Heart left ventricle (tissue), 16 donors: ENCODE measurements at regions not wholly inside any gene's neighbourhood (a gene's known extent, or its start where the extent isn't known, plus 50 kb on each side); places are given as distances from the start of the nearest gene placed in this dataset.

Source experiments
- ATAC-seq, 4 donors: fragments of 200-7000 bp; cut with Tn5 transposase; one replicate each; pipeline ENCODE4 v1.9.1; 2020 to 2022; ENCODE audit warnings: moderate library complexity in 4 of 4, mild to moderate bottlenecking in 3 of 4, moderate number of reproducible peaks in 1 of 4
- DNase-seq, 5 donors: peaks; one replicate each; pipeline ENCODE4 v3.0.0-alpha.2; 2020
- H3K27ac ChIP-seq, 12 donors: fragments of 200-600 bp; sonication (generic) in 4 of 12; one replicate each; pipeline versions ENCODE4 v1.5.0 to v1.8.0; 2016 to 2022; ENCODE audit warnings: mild to moderate bottlenecking in 2 of 12
- H3K27me3 ChIP-seq, 9 donors: fragments of 200-600 bp; sonication (generic) in 2 of 9; one replicate each; pipeline versions ENCODE4 v1.5.1 to v1.8.0; 2016 to 2022; ENCODE audit warnings: mild to moderate bottlenecking in 3 of 9
- H3K36me3 ChIP-seq, 9 donors: fragments of 200-600 bp; sonication (generic) in 2 of 9; one replicate each; pipeline versions ENCODE4 v1.5.0 to v1.8.0; 2018 to 2022; ENCODE audit warnings: mild to moderate bottlenecking in 2 of 9
- H3K4me1 ChIP-seq, 12 donors: fragments of 200-600 bp; sonication (generic) in 4 of 12; one replicate each; pipeline versions ENCODE4 v1.5.0 to v1.8.0; 2016 to 2022; ENCODE audit warnings: mild to moderate bottlenecking in 3 of 12
- H3K4me3 ChIP-seq, 12 donors: fragments of 200-600 bp; sonication (generic) in 4 of 12; one replicate each; pipeline versions ENCODE4 v1.5.0 to v1.8.0; 2017 to 2022; ENCODE audit warnings: mild to moderate bottlenecking in 9 of 12, moderate library complexity in 4 of 12
- H3K9me3 ChIP-seq, 12 donors: fragments of 200-600 bp; sonication (generic) in 4 of 12; one replicate each; pipeline versions ENCODE4 v1.5.0 to v1.8.0; 2016 to 2022; ENCODE audit warnings: mild to moderate bottlenecking in 1 of 12
- POLR2A ChIP-seq, 2 donors: fragments of 450-650 bp; IDR thresholded peaks; one replicate each; pipeline ENCODE4 v1.6.1; 2017; ENCODE audit warnings: antibody characterized with exemption in 2 of 2, mild to moderate bottlenecking in 2 of 2, moderate library complexity in 2 of 2
- WGBS, 4 donors: extraction: QIAGEN DNeasy Blood & Tissue Kit in 2 of 4; methylation state at CpG; one replicate each; pipeline versions ENCODE4 v1.1.5 to v1.1.7; 2013 to 2018; 5-methylcytosine and 5-hydroxymethylcytosine counted together
- intact Hi-C, 10 donors: fragments of 100-400 bp; cut with DNase I; formaldehyde crosslinking; loops; one replicate each; pipeline versions ENCODE4 v1.11.1 to v1.14.2; 2022
- TF ChIP-seq, protein P1 (sequence below), 12 donors: fragments of 200-600 bp; sonication (generic) in 4 of 12; IDR thresholded peaks; one replicate each; pipeline versions ENCODE4 v1.5.0 to v1.8.0; 2018 to 2022; ENCODE audit warnings: antibody characterized with exemption in 12 of 12, mild to moderate bottlenecking in 5 of 12
- donor health status: ischemic (EF 13 %, LVEDD 7.1; RV severe dilation, severe dysfunction).
- donor health status: healthy with polysubstance abuse.
- donor health status: DM: no; HTN: yes; CAD: no.
- donor health status: DM: no; HTN: no; CAD: no.
- donor health status: ischemic (EF 25% LVEDD 6.9; RV normal size, moderate dysfunction).
- donor health status: ischemic (EF 25% LVEDD 5.7; RV mildly dilated, moderate dysfunction).
- donor health status: healthy.
- donor health status: DM: yes; HTN: yes; CAD: no.
- donor health status: ischemic (EF 35%, LVEDD 5.7; RV mildly dilated, moderate dysfunction).
- donor health status: nonischemic (EF 11% LVEDD 7.7; RV severe dilation, severe dysfunction).
- donor health status: DM: yes; HTN: yes; CAD: no.
- donor health status: PGD.
- donor health status: ischemic (EF 29% LVEDD 5.4; RV normal size, mild dysfunction).
- donor health status: nonischemic (EF 23%, LVEDD 6.1; RV moderate dilation, normal function).

DNA sequence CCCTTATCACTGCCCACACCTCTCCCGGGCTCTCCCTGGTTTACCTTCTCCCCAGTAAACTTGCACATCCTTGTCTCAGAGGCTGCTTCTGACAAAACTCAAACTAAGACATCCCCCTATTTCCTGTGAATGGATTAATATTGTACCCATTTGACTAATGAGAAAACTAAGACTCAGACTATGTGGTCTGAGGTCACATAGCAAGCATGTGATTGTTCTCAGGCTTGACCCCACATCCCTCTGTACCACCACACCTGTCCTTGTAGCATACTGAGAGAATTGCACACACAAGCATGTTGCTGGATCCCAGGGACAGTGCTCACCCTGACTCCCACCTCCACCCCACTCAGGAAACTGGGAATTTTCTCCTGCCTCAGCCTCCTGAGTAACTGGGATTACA is 90.7 kb upstream of the HES1 start:
- DNase-seq = no peak
- 95 to 100% (median 98%) methylated on average over 1 of the region's 1 CpG for WGBS, 4 donors
- Histone ChIP-seq H3K27ac (no peak overlapping the region), H3K36me3 (no peaks in the 10 kb centered on the region), H3K27me3 (no peaks in the 10 kb centered on the region), H3K4me1 (peaks cover 0 to 22% (median 11%) of the 10 kb centered on the region in 12 donors), H3K4me3 (no peak overlapping the region), H3K9me3 (peaks cover 0 to 5% (median 1%) of the 10 kb centered on the region in 12 donors)
- intact Hi-C loops = no loop called here
- no peak for ATAC-seq
- no peak for TF ChIP-seq POLR2A (IDR thresholded peaks at IDR 0.05)
- TF ChIP-seq, protein P1, sequence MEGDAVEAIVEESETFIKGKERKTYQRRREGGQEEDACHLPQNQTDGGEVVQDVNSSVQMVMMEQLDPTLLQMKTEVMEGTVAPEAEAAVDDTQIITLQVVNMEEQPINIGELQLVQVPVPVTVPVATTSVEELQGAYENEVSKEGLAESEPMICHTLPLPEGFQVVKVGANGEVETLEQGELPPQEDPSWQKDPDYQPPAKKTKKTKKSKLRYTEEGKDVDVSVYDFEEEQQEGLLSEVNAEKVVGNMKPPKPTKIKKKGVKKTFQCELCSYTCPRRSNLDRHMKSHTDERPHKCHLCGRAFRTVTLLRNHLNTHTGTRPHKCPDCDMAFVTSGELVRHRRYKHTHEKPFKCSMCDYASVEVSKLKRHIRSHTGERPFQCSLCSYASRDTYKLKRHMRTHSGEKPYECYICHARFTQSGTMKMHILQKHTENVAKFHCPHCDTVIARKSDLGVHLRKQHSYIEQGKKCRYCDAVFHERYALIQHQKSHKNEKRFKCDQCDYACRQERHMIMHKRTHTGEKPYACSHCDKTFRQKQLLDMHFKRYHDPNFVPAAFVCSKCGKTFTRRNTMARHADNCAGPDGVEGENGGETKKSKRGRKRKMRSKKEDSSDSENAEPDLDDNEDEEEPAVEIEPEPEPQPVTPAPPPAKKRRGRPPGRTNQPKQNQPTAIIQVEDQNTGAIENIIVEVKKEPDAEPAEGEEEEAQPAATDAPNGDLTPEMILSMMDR (IDR thresholded peaks at IDR 0.05) = no peak

DNA sequence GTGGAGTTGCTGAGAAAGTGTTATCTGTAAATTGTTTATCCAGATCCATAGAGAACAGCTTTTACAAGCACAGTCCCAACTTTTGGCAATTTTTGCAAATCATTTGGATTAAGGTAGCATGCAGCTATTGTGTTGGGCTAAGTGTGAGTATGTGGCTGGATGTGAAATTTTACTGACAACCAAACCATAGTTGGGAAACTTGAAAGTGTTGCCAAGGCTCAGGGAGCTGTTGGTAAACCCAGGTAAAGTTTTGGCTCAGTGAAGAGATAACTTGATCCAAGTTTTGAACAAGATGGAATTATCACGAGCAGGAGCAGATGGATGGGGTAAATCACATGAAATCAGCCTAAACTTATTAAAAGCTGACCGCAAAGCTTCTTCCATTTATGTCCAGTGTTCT is 90.0 kb upstream of the HES1 start:
- Histone ChIP-seq H3K4me1 (peaks cover 0 to 22% (median 11%) of the 10 kb centered on the region in 12 donors), H3K4me3 (no peak overlapping the region), H3K27ac (no peak overlapping the region), H3K27me3 (no peaks in the 10 kb centered on the region), H3K36me3 (no peaks in the 10 kb centered on the region), H3K9me3 (peaks cover 0 to 11% (median 6%) of the 10 kb centered on the region in 12 donors)
- WGBS, 4 donors = 96 to 98% (median 98%) methylated on average over 2 of the region's 2 CpGs
- intact Hi-C loops = no loop called here
- no peak for DNase-seq
- no peak for ATAC-seq
- TF ChIP-seq, protein P1 (IDR thresholded peaks at IDR 0.05) = no peak
- TF ChIP-seq POLR2A (IDR thresholded peaks at IDR 0.05) = no peak

DNA sequence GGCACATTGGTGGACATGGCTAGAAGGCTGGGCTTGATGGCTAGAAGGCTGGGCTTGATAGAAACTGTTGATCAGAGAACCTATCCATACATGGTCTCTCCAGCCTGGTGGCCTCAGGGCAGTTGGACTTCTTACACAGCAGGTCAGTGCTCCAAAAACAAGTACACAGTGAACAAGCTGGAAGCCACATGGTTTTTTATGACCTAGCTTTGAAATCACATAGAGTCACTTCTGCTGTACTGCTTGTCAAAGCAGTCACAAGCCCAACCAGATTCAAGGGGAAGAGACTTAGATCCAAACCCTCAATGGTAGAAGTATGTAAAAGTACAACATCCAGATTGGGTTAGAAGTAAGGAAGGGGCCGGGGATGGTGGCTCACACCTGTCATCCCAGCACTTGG is 89.4 kb upstream of the HES1 start:
- Histone ChIP-seq H3K4me1 (peaks cover 0 to 25% (median 11%) of the 10 kb centered on the region in 12 donors), H3K27ac (peak overlapping the region in 5 of 12 donors; percentile 4 to 84 (median 44)), H3K27me3 (no peaks in the 10 kb centered on the region), H3K36me3 (no peaks in the 10 kb centered on the region), H3K4me3 (no peak overlapping the region), H3K9me3 (peaks cover 0 to 18% (median 11%) of the 10 kb centered on the region in 12 donors)
- TF ChIP-seq, protein P1 (IDR thresholded peaks at IDR 0.05) = no peak
- no peak for TF ChIP-seq POLR2A (IDR thresholded peaks at IDR 0.05)
- ATAC-seq = peak in 1 of 4 donors; percentile 16
- 91 to 100% (median 99%) methylated on average over 1 of the region's 1 CpG for WGBS, 4 donors
- intact Hi-C loops = no loop called here
- DNase-seq = no peak

DNA sequence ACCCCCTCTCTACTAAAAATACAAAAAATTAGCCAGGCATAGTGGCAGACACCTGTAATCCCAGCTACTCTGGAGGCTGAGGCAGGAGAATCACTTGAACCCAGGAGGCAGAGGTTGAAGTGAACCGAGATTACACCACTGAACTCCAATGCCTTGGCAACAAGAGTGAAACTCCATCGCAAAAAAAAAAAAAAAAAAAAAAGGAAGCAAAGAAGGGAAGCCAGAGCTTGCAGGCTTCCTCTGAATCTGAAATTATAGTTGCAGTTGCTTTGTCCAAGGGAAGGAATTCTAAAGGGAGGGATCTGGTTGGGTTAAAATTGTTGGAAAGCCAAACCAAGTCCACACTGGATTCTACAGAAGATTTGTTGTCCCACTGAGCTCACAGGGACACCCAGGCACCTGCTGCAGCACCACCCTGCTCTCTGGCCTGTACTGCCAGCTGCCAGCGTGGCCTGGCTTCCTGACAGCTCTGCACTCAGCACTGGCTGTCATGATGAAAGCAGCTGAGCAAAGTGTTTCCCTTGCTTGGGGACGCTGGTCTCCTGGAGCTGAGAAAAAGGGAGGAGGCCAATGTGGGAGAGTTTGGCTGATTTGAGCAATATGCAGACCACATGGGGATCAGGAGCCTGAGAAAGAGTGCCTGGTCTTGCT is 88.8 kb upstream of the HES1 start:
- DNase-seq (peak; percentile 67 to 81 (median 78)), ATAC-seq (peak; percentile 89 to 97 (median 95))
- intact Hi-C loops = no loop called here
- H3K4me1 ChIP-seq = peaks cover 0 to 30% (median 11%) of the 10 kb centered on the region in 12 donors
- no peak overlapping the region for H3K4me3 ChIP-seq
- peaks cover 0 to 23% (median 11%) of the 10 kb centered on the region in 12 donors for H3K9me3 ChIP-seq
- 15 to 20% (median 17%) methylated on average over 4 of the region's 4 CpGs for WGBS, 4 donors
- H3K27me3 ChIP-seq = no peaks in the 10 kb centered on the region
- H3K36me3 ChIP-seq = no peaks in the 10 kb centered on the region
- TF ChIP-seq, protein P1 (IDR thresholded peaks at IDR 0.05) = no peak
- H3K27ac ChIP-seq = peak overlapping the region in 6 of 12 donors; percentile 4 to 84 (median 40)
